ENCODE measurements at regions not wholly inside any gene's neighbourhood (a gene's known extent, or its start where the extent isn't known, plus 50 kb on each side); places are given as distances from the start of the nearest gene placed in this dataset.

GRCh38 chr4:106503116-106504050 is 134.8 kb upstream of the GIMD1 start:
- no peak overlapping the region for H4K8ac ChIP-seq (replicated peaks; ENCODE audit: insufficient read length, low read depth, low read length)
- Mint-ChIP-seq H3K9me3 (peaks cover 4% of the 10 kb centered on the region in 2 experiments; a peak in 2 of 5 replicates), H3K27me3 (ENCODE audit: low read depth) (no peaks in the 10 kb centered on the region), H3K4me1 (peaks cover 8 to 15% of the 10 kb centered on the region in 2 experiments; a peak in 3 of 4 replicates), H3K36me3 (ENCODE audit: insufficient read depth in 1 of 3, low read depth in 3 of 3) (peaks cover 0 to 6% (median 5%) of the 10 kb centered on the region in 3 experiments; a peak in 3 of 7 replicates), H3K27ac (no peak overlapping the region), H3K4me3 (no peak overlapping the region)
- DNase-seq, result no peak
- no peaks in the 10 kb centered on the region for H3K9me3 ChIP-seq (ENCODE audit: control insufficient read depth, low read depth, low read length)
- H4K20me1 ChIP-seq (ENCODE audit: control insufficient read depth, insufficient read depth, insufficient read length), result no peaks in the 10 kb centered on the region
- H2AK5ac ChIP-seq (ENCODE audit: insufficient read length, low read length), result no peak overlapping the region
- no peak overlapping the region for H3K18ac ChIP-seq (ENCODE audit: insufficient read length, low read depth, low read length)
- no peak overlapping the region for H2BK120ac ChIP-seq (ENCODE audit: low read depth, low read length, poor library complexity, severe bottlenecking)
- no peak overlapping the region for H3K4me2 ChIP-seq (ENCODE audit: insufficient read depth, insufficient read length, low read length)
- no peak overlapping the region for H4K5ac ChIP-seq (ENCODE audit: insufficient read length, low read depth, low read length)
- H2BK15ac ChIP-seq (ENCODE audit: low read depth, low read length), result no peak overlapping the region
- no peak overlapping the region for H3K56ac ChIP-seq (ENCODE audit: insufficient read length, low read depth, low read length)
- H3K9ac ChIP-seq (ENCODE audit: extremely low read depth, insufficient read length, low read length), result no peak overlapping the region
- H3K27me3 ChIP-seq (ENCODE audit: insufficient read depth, low read length), result no peaks in the 10 kb centered on the region
- no peaks in the 10 kb centered on the region for H3K79me1 ChIP-seq (ENCODE audit: insufficient read depth, low read depth, low read length, poor library complexity, severe bottlenecking)
- H3K4ac ChIP-seq (ENCODE audit: low read depth, low read length), result no peak overlapping the region
- H3K27ac ChIP-seq (ENCODE audit: insufficient read length, low read depth, low read length), result no peak overlapping the region
- TF ChIP-seq CTCF (conservative IDR thresholded peaks at IDR 0.05), result no peak
- WGBS (ENCODE audit: extremely low coverage, insufficient read length, low lambda C conversion rate), result no CpG with 5 or more reads among the region's 3 CpGs
- H3T11ph ChIP-seq (ENCODE audit: low read length), result no peak overlapping the region
- H2BK12ac ChIP-seq (ENCODE audit: insufficient read length, low read depth, low read length), result no peak overlapping the region
- no peak overlapping the region for H2AFZ ChIP-seq (ENCODE audit: low read length)
- H3K23me2 ChIP-seq (ENCODE audit: insufficient read length, low read depth, low read length, poor library complexity, severe bottlenecking), result no peaks in the 10 kb centered on the region
- no peak overlapping the region for H3K14ac ChIP-seq (ENCODE audit: insufficient read depth, low read length)
- H3K4me1 ChIP-seq (ENCODE audit: insufficient read depth, low read length), result no peaks in the 10 kb centered on the region
- H3K79me2 ChIP-seq (ENCODE audit: insufficient read depth, low read length), result no peaks in the 10 kb centered on the region
- no peak overlapping the region for H2BK5ac ChIP-seq (ENCODE audit: insufficient read length, low read length)
- H4K91ac ChIP-seq (ENCODE audit: insufficient read length, low read depth, low read length), result no peak overlapping the region
- no peak overlapping the region for H2BK20ac ChIP-seq (ENCODE audit: low read depth, low read length, poor library complexity, severe bottlenecking)
- H3K23ac ChIP-seq (ENCODE audit: insufficient read length, low read depth, low read length), result no peak overlapping the region

Measured in H9 (cell line).